ENCODE measurements at regions not wholly inside any gene's neighbourhood (a gene's known extent, or its start where the extent isn't known, plus 50 kb on each side); places are given as distances from the start of the nearest gene placed in this dataset.
A peak's percentile ranks its signal among the peaks of the same experiment; 100 is the strongest.

- no peaks in the 10 kb centered on the region for H3K36me3 ChIP-seq (replicated peaks in 1 of 2; ENCODE audit: control insufficient read depth in 1 of 2, insufficient read depth in 2 of 2, low read length in 1 of 2)
- no peak overlapping the region for H3K27ac ChIP-seq (ENCODE audit: low read depth in 2 of 2, low read length in 1 of 2)
- CTCF ChIA-PET: no interaction called here
- H3K79me2 ChIP-seq (ENCODE audit: insufficient read depth): no peaks in the 10 kb centered on the region
- no peak overlapping the region for H2AFZ ChIP-seq (ENCODE audit: low read depth)
- no peaks in the 10 kb centered on the region for H3K27me3 ChIP-seq (ENCODE audit: insufficient read depth)
- H3K9ac ChIP-seq: no peak overlapping the region
- no peak overlapping the region for H3K4me3 ChIP-seq (ENCODE audit: low read depth in 2 of 2, low read length in 1 of 2)
- no peak overlapping the region for H3K4me2 ChIP-seq
- H3K9me3 ChIP-seq: no peaks in the 10 kb centered on the region
- no peaks in the 10 kb centered on the region for H3F3A ChIP-seq (replicated peaks; ENCODE audit: insufficient read depth)
- H3K9me2 ChIP-seq: no peaks in the 10 kb centered on the region
- DNase-seq: no peak
- no peaks in the 10 kb centered on the region for H4K20me1 ChIP-seq (ENCODE audit: insufficient read depth)
- POLR2A ChIA-PET: no interaction called here
- H3K4me1 ChIP-seq (ENCODE audit: control insufficient read depth in 1 of 2, insufficient read depth in 2 of 2, low read depth in 1 of 2, low read length in 1 of 2): peaks cover 0 to 5% of the 10 kb centered on the region in 2 experiments; a peak in 1 of 4 replicates
- no peak for TF ChIP-seq FOSL2 (IDR thresholded peaks at IDR 0.05; ENCODE audit: borderline replicate concordance, low read depth)
- TF ChIP-seq MEF2A (IDR thresholded peaks at IDR 0.05; ENCODE audit: borderline replicate concordance, low read depth): no peak
- TF ChIP-seq REST (IDR thresholded peaks at IDR 0.05; ENCODE audit: low read depth, low read length): no peak
- no peak for TF ChIP-seq TCF12 (IDR thresholded peaks at IDR 0.05)
- no peak for TF ChIP-seq CHD2 (IDR thresholded peaks at IDR 0.05; ENCODE audit: low read length, partially characterized antibody)
- no peak for TF ChIP-seq EZH2phosphoT487 (IDR thresholded peaks at IDR 0.05; ENCODE audit: borderline replicate concordance, low read depth)
Measured at GRCh38 chr1:102074874-102075273, 78.1 kb upstream of the OLFM3 start.

GRCh38 chr1:102071451-102071850 lies 74.7 kb upstream of the OLFM3 start:
- no peaks in the 10 kb centered on the region for H3K36me3 ChIP-seq (replicated peaks in 1 of 2; ENCODE audit: control insufficient read depth in 1 of 2, insufficient read depth in 2 of 2, low read length in 1 of 2)
- H3K9ac ChIP-seq: no peak overlapping the region
- H3K9me2 ChIP-seq: no peaks in the 10 kb centered on the region
- no peaks in the 10 kb centered on the region for H3K79me2 ChIP-seq (ENCODE audit: insufficient read depth)
- H3K4me3 ChIP-seq (ENCODE audit: low read depth in 2 of 2, low read length in 1 of 2): no peak overlapping the region
- no peak overlapping the region for H3K4me2 ChIP-seq
- peaks cover 0 to 5% of the 10 kb centered on the region in 2 experiments; a peak in 1 of 4 replicates for H3K4me1 ChIP-seq (ENCODE audit: control insufficient read depth in 1 of 2, insufficient read depth in 2 of 2, low read depth in 1 of 2, low read length in 1 of 2)
- no peaks in the 10 kb centered on the region for H4K20me1 ChIP-seq (ENCODE audit: insufficient read depth)
- DNase-seq: no peak
- no peaks in the 10 kb centered on the region for H3K27me3 ChIP-seq (ENCODE audit: insufficient read depth)
- H3F3A ChIP-seq (replicated peaks; ENCODE audit: insufficient read depth): no peaks in the 10 kb centered on the region
- CTCF ChIA-PET: no interaction called here
- peak overlapping the region in 1 of 2 experiments; percentile 8; a peak in 1 of 4 replicates for H3K27ac ChIP-seq (ENCODE audit: low read depth in 2 of 2, low read length in 1 of 2)
- POLR2A ChIA-PET: no interaction called here
- no peaks in the 10 kb centered on the region for H3K9me3 ChIP-seq
- no peak overlapping the region for H2AFZ ChIP-seq (ENCODE audit: low read depth)
- TF ChIP-seq SMC3 (IDR thresholded peaks at IDR 0.05; ENCODE audit: low read depth, low read length) (no peak), FOSL2 (IDR thresholded peaks at IDR 0.05; ENCODE audit: borderline replicate concordance, low read depth) (no peak), GABPA (IDR thresholded peaks at IDR 0.05; ENCODE audit: low read depth) (no peak), RAD21 (IDR thresholded peaks at IDR 0.05; ENCODE audit: low read length) (no peak), MXI1 (IDR thresholded peaks at IDR 0.05; ENCODE audit: low read depth, low read length) (no peak), TEAD4 (IDR thresholded peaks at IDR 0.05; ENCODE audit: borderline replicate concordance, insufficient read depth) (no peak), PBX3 (IDR thresholded peaks at IDR 0.05) (no peak), ELF1 (IDR thresholded peaks at IDR 0.05) (no peak), TAF1 (IDR thresholded peaks at IDR 0.05; ENCODE audit: borderline replicate concordance, low read depth, low read length) (no peak), NRF1 (IDR thresholded peaks at IDR 0.05; ENCODE audit: low read depth, low read length) (no peak), USF1 (IDR thresholded peaks at IDR 0.05; ENCODE audit: borderline replicate concordance, low read depth) (no peak), NFIC (IDR thresholded peaks at IDR 0.05; ENCODE audit: borderline replicate concordance) (no peak), CTCF (IDR thresholded peaks at IDR 0.05) (no peak), CHD2 (IDR thresholded peaks at IDR 0.05; ENCODE audit: low read length, partially characterized antibody) (no peak), FOXJ3 (CRISPR knock-in tag; IDR thresholded peaks at IDR 0.05) (no peak), IRF3 (IDR thresholded peaks at IDR 0.05; ENCODE audit: low read depth, low read length) (no peak), TCF12 (IDR thresholded peaks at IDR 0.05) (no peak), MAX (IDR thresholded peaks at IDR 0.05; ENCODE audit: low read depth) (no peak)
